ENCODE measurements at regions not wholly inside any gene's neighbourhood (a gene's known extent, or its start where the extent isn't known, plus 50 kb on each side); places are given as distances from the start of the nearest gene placed in this dataset.

DNA sequence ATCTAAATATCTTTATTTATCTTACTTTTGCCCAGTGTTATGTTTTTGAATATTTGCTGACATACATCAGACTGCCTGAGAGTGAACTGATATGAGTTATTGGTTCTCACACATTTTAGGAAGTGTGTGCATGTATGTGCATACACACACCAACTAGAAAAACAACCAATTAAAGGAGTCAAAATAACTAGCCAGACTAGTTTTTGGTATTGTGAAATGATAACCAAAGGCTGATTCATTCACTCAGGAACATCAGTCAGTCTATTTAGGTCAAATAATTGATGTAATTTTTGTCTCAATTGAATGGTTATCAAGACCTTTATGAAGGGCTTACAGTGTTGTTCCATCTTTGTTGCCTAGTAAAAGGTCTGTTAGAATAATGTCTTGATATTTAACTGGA is 369.3 kb upstream of the VRK2 start:
- Histone ChIP-seq H3F3A (ENCODE audit: low read length, unreplicated experiment) (no peaks in the 10 kb centered on the region), H3K79me2 (ENCODE audit: low read length) (no peaks in the 10 kb centered on the region), H3K9me2 (replicated peaks; ENCODE audit: low read length) (no peaks in the 10 kb centered on the region), H3K36me3 (ENCODE audit: low read depth, low read length) (no peaks in the 10 kb centered on the region), H3K4me2 (ENCODE audit: low read length) (no peak overlapping the region), H3K27me3 (ENCODE audit: low read length) (peaks cover 14% of the 10 kb centered on the region; the same call in 1 of the 2 replicates), H3K4me3 (ENCODE audit: low read length) (no peak overlapping the region), H2AFZ (ENCODE audit: low read length) (no peak overlapping the region), H3K27ac (ENCODE audit: low read length) (no peak overlapping the region), H3K9ac (ENCODE audit: low read length) (no peak overlapping the region), H3K9me3 (ENCODE audit: low read length) (no peaks in the 10 kb centered on the region), H4K20me1 (ENCODE audit: low read length) (no peaks in the 10 kb centered on the region), H3K4me1 (ENCODE audit: insufficient read depth, low read length) (no peaks in the 10 kb centered on the region)
- DNase-seq (peak; percentile 46), ATAC-seq (no peak)
- no peak for TF ChIP-seq EZH2phosphoT487 (IDR thresholded peaks at IDR 0.05; ENCODE audit: borderline replicate concordance, low read length)
- TF ChIP-seq, protein P1, sequence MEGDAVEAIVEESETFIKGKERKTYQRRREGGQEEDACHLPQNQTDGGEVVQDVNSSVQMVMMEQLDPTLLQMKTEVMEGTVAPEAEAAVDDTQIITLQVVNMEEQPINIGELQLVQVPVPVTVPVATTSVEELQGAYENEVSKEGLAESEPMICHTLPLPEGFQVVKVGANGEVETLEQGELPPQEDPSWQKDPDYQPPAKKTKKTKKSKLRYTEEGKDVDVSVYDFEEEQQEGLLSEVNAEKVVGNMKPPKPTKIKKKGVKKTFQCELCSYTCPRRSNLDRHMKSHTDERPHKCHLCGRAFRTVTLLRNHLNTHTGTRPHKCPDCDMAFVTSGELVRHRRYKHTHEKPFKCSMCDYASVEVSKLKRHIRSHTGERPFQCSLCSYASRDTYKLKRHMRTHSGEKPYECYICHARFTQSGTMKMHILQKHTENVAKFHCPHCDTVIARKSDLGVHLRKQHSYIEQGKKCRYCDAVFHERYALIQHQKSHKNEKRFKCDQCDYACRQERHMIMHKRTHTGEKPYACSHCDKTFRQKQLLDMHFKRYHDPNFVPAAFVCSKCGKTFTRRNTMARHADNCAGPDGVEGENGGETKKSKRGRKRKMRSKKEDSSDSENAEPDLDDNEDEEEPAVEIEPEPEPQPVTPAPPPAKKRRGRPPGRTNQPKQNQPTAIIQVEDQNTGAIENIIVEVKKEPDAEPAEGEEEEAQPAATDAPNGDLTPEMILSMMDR (conservative IDR thresholded peaks at IDR 0.05; ENCODE audit: low read depth, low read length): no peak
- TF ChIP-seq EZH2 (IDR thresholded peaks at IDR 0.05; ENCODE audit: low read length, unreplicated experiment): no peak
- no TSS peak for BruUV-seq (replicated peaks)
- POLR2A ChIA-PET (ENCODE audit: unreplicated experiment): no interaction called here
- CTCF ChIA-PET: no interaction called here
- intact Hi-C loops (cut with micrococcal nuclease): no loop called here

DNA sequence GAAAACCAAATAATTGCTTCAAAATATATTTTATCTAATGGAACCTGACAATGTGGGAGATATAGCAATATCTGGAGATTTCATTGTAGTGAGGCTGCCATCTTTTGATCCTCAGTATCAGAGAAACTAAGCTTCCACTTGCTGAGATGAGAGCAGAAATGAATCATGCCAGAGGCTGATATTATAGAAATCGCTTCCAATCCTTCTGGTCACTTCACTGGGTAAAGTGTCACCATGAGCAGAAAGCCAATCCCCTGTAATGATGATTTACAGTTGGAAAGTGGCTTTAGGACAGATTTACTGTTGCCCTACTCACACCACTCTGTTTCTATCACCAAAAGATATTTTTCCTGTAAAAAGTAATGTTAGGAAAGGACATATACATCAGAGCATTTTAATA is 365.0 kb upstream of the VRK2 start:
- POLR2A ChIA-PET (ENCODE audit: unreplicated experiment): no interaction called here

DNA sequence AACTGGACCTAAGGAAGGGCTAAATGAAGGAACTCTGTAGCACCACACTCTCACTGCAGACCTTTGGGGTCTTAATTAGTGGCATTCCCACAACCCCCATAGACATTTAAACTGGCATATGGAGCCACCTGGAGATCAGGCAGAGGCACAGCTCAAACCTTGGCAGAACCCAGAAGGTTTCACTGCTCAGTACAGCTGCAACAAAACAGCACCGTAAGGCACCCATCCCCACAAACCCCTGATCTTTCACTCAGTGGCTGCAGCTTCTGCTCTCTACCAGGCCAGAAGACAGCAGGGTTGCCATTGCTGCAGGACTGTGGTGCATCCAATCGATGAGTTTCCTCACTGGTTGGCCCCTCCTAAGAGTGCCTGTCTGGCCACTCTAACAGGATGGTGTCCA is 361.6 kb upstream of the VRK2 start:
- no peaks in the 10 kb centered on the region for H3K36me3 ChIP-seq (ENCODE audit: low read depth, low read length)
- H3K27me3 ChIP-seq (ENCODE audit: low read length): peaks cover 5% of the 10 kb centered on the region; the same call in 1 of the 2 replicates
- H3K27ac ChIP-seq (ENCODE audit: low read length): no peak overlapping the region
- intact Hi-C loops (cut with micrococcal nuclease): no loop called here
- no peaks in the 10 kb centered on the region for H3F3A ChIP-seq (ENCODE audit: low read length, unreplicated experiment)
- no TSS peak for BruUV-seq (replicated peaks)
- no peaks in the 10 kb centered on the region for H3K4me1 ChIP-seq (ENCODE audit: insufficient read depth, low read length)
- no peak overlapping the region for H3K9ac ChIP-seq (ENCODE audit: low read length)
- H3K4me2 ChIP-seq (ENCODE audit: low read length): no peak overlapping the region
- no peak overlapping the region for H3K4me3 ChIP-seq (ENCODE audit: low read length)
- H3K79me2 ChIP-seq (ENCODE audit: low read length): no peaks in the 10 kb centered on the region
- ATAC-seq (no peak), DNase-seq (no peak)
- ChIA-PET CTCF (no interaction called here), POLR2A (ENCODE audit: unreplicated experiment) (no interaction called here)
- H3K9me2 ChIP-seq (replicated peaks; ENCODE audit: low read length): no peaks in the 10 kb centered on the region
- 0 out of 2 replicates have a peak, but pooled peaks cover 2% of the 10 kb centered on the region for H3K9me3 ChIP-seq (ENCODE audit: low read length)
- no peak overlapping the region for H2AFZ ChIP-seq (ENCODE audit: low read length)
- TF ChIP-seq, protein P1 (conservative IDR thresholded peaks at IDR 0.05; ENCODE audit: low read depth, low read length): no peak
- TF ChIP-seq EZH2 (IDR thresholded peaks at IDR 0.05; ENCODE audit: low read length, unreplicated experiment) (no peak), EZH2phosphoT487 (IDR thresholded peaks at IDR 0.05; ENCODE audit: borderline replicate concordance, low read length) (no peak)
- no peaks in the 10 kb centered on the region for H4K20me1 ChIP-seq (ENCODE audit: low read length)

More for the DNA sequence above, 365.0 kb upstream of the VRK2 start:
- no peak for ATAC-seq
- Histone ChIP-seq H3K4me1 (ENCODE audit: insufficient read depth, low read length) (no peaks in the 10 kb centered on the region), H3K27ac (ENCODE audit: low read length) (no peak overlapping the region), H3K27me3 (ENCODE audit: low read length) (peaks cover 9% of the 10 kb centered on the region; the same call in 1 of the 2 replicates), H3K36me3 (ENCODE audit: low read depth, low read length) (no peaks in the 10 kb centered on the region), H3K9me3 (ENCODE audit: low read length) (no peaks in the 10 kb centered on the region), H3F3A (ENCODE audit: low read length, unreplicated experiment) (no peaks in the 10 kb centered on the region), H3K9ac (ENCODE audit: low read length) (no peak overlapping the region), H3K79me2 (ENCODE audit: low read length) (no peaks in the 10 kb centered on the region), H3K4me2 (ENCODE audit: low read length) (no peak overlapping the region), H2AFZ (ENCODE audit: low read length) (no peak overlapping the region), H4K20me1 (ENCODE audit: low read length) (no peaks in the 10 kb centered on the region), H3K9me2 (replicated peaks; ENCODE audit: low read length) (no peaks in the 10 kb centered on the region), H3K4me3 (ENCODE audit: low read length) (no peak overlapping the region)
- DNase-seq: no peak
- intact Hi-C loops (cut with micrococcal nuclease): no loop called here
- TF ChIP-seq EZH2 (IDR thresholded peaks at IDR 0.05; ENCODE audit: low read length, unreplicated experiment) (no peak), EZH2phosphoT487 (IDR thresholded peaks at IDR 0.05; ENCODE audit: borderline replicate concordance, low read length) (no peak)
- TF ChIP-seq, protein P1 (conservative IDR thresholded peaks at IDR 0.05; ENCODE audit: low read depth, low read length): no peak
- CTCF ChIA-PET: no interaction called here
- no TSS peak for BruUV-seq (replicated peaks)
